ENCODE measurements at regions not wholly inside any gene's neighbourhood (a gene's known extent, or its start where the extent isn't known, plus 50 kb on each side); places are given as distances from the start of the nearest gene placed in this dataset.
A peak's percentile ranks its signal among the peaks of the same experiment; 100 is the strongest.

GRCh38 chr16:65787921-65788320, 578.6 kb upstream of the CDH5 start:
- POLR2A ChIA-PET (ENCODE audit: partially characterized antibody) = interaction anchor here (2.1 kb wide), 1 partner anchor 13 kb away, joined by 5 read pairs; no protein-coding TSS in a partner anchor
- TF ChIP-seq CTBP2 (IDR thresholded peaks at IDR 0.05; ENCODE audit: borderline replicate concordance, insufficient read depth, insufficient read length, low read length) = no peak
- no peak for TF ChIP-seq GABPA (IDR thresholded peaks at IDR 0.05; ENCODE audit: borderline replicate concordance, insufficient read depth, low read length)
- no peak for TF ChIP-seq NRF1 (IDR thresholded peaks at IDR 0.05; ENCODE audit: low read depth, low read length)
- TF ChIP-seq YY1 (IDR thresholded peaks at IDR 0.05; ENCODE audit: low read depth, low read length) = no peak
- TF ChIP-seq, protein P1, sequence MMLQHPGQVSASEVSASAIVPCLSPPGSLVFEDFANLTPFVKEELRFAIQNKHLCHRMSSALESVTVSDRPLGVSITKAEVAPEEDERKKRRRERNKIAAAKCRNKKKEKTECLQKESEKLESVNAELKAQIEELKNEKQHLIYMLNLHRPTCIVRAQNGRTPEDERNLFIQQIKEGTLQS (IDR thresholded peaks at IDR 0.05; ENCODE audit: insufficient read depth, low read depth, low read length) = no peak
- TF ChIP-seq ASH2L (IDR thresholded peaks at IDR 0.05; ENCODE audit: low read length) = no peak
- no peak for TF ChIP-seq KDM5A (IDR thresholded peaks at IDR 0.05; ENCODE audit: low read length)
- no peak for TF ChIP-seq CHD1 (IDR thresholded peaks at IDR 0.05; ENCODE audit: low read depth, low read length)
- TF ChIP-seq CHD2 (IDR thresholded peaks at IDR 0.05; ENCODE audit: low read length) = no peak
- no peak for TF ChIP-seq ZNF274 (IDR thresholded peaks at IDR 0.05; ENCODE audit: borderline replicate concordance, extremely low read depth, low read length)
- no peak for TF ChIP-seq BCL11A (IDR thresholded peaks at IDR 0.05; ENCODE audit: low read depth in 2 of 2, low read length in 2 of 2)
- no peak for TF ChIP-seq RAD21 (IDR thresholded peaks at IDR 0.05 in 1 of 2, conservative IDR thresholded peaks at IDR 0.05 in 1 of 2; ENCODE audit: low read depth in 2 of 2, low read length in 2 of 2)
- no peak for TF ChIP-seq BACH1 (IDR thresholded peaks at IDR 0.05; ENCODE audit: low read length)

More at GRCh38 chr16:65787921-65788320, 578.6 kb upstream of the CDH5 start:
- H3K27me3 ChIP-seq (replicated peaks in 1 of 4; ENCODE audit: control insufficient read depth in 3 of 4, extremely low read depth in 1 of 4, insufficient read depth in 3 of 4, low read length in 3 of 4) = no peaks in the 10 kb centered on the region
- no peak overlapping the region for H3K56ac ChIP-seq (replicated peaks; ENCODE audit: insufficient read length, low read depth, low read length)
- H2BK12ac ChIP-seq (ENCODE audit: low read depth, low read length) = no peak overlapping the region
- H3K23me2 ChIP-seq (ENCODE audit: low read depth, low read length) = no peaks in the 10 kb centered on the region
- no peaks in the 10 kb centered on the region for H3K4me1 ChIP-seq (replicated peaks in 1 of 4; ENCODE audit: control insufficient read depth in 3 of 4, insufficient read depth in 4 of 4, low read length in 3 of 4)
- CTCF ChIA-PET (ENCODE audit: partially characterized antibody) = interaction anchor here (0.6 to 1.3 kb wide), 4 partner anchors 10 to 81 kb away, joined by 3 to 7 read pairs (median 3); no protein-coding TSS in a partner anchor
- H2AK5ac ChIP-seq (ENCODE audit: low read depth, low read length) = no peak overlapping the region
- no peak overlapping the region for H3K4ac ChIP-seq (replicated peaks; ENCODE audit: insufficient read length, low read depth, low read length)
- H2BK15ac ChIP-seq (ENCODE audit: low read length) = no peak overlapping the region
- no peak overlapping the region for H2BK120ac ChIP-seq (replicated peaks; ENCODE audit: low read depth, low read length)
- H4K20me1 ChIP-seq (replicated peaks in 1 of 2; ENCODE audit: control insufficient read depth in 1 of 2, insufficient read depth in 2 of 2, low read length in 2 of 2) = no peaks in the 10 kb centered on the region
- FAIRE-seq (no peak), DNase-seq (ENCODE audit: low read depth in 1 of 2, low spot score in 2 of 2) (peak in 1 of 2 experiments; percentile 19)
- H3K4me3 ChIP-seq (ENCODE audit: extremely low read depth in 1 of 4, insufficient read depth in 2 of 4, low read depth in 3 of 4, low read length in 4 of 4) = no peak overlapping the region
- no peak overlapping the region for H4K5ac ChIP-seq (ENCODE audit: insufficient read length, low read depth, low read length)
- no peak overlapping the region for H4K8ac ChIP-seq (ENCODE audit: extremely low read depth, insufficient read depth, low read length)
- no peak overlapping the region for H2AFZ ChIP-seq (ENCODE audit: low read length)
- H3K9me3 ChIP-seq (ENCODE audit: insufficient read depth in 2 of 2, low read depth in 1 of 2, low read length in 1 of 2) = no peaks in the 10 kb centered on the region
- H3K79me2 ChIP-seq (ENCODE audit: control insufficient read depth in 1 of 2, insufficient read depth in 2 of 2, low read length in 2 of 2) = no peaks in the 10 kb centered on the region
- H4K91ac ChIP-seq (replicated peaks; ENCODE audit: insufficient read length, low read length) = no peak overlapping the region
- H3K4me2 ChIP-seq (ENCODE audit: insufficient read depth in 1 of 2, low read depth in 2 of 2, low read length in 2 of 2) = no peak overlapping the region
- H3K14ac ChIP-seq (ENCODE audit: insufficient read length) = no peak overlapping the region
- no peak overlapping the region for H3K9ac ChIP-seq (replicated peaks in 1 of 4; ENCODE audit: extremely low read depth in 1 of 4, low read depth in 3 of 4, low read length in 3 of 4)
- no peak overlapping the region for H3K23ac ChIP-seq (ENCODE audit: insufficient read length)
- no peak overlapping the region for H3K27ac ChIP-seq (ENCODE audit: low read depth, low read length)
- H3K18ac ChIP-seq (ENCODE audit: extremely low read depth, low read length) = no peak overlapping the region
- no peak overlapping the region for H2BK20ac ChIP-seq (ENCODE audit: low read length)
- no peaks in the 10 kb centered on the region for H3K79me1 ChIP-seq (ENCODE audit: low read depth, low read length)
- H3K36me3 ChIP-seq (ENCODE audit: control insufficient read depth in 2 of 4, insufficient read depth in 4 of 4, low read length in 3 of 4) = no peaks in the 10 kb centered on the region
- H2BK5ac ChIP-seq (ENCODE audit: low read depth, low read length) = no peak overlapping the region
- WGBS, 2 experiments (ENCODE audit: extremely low coverage in 1 of 2, insufficient coverage in 1 of 2, insufficient read length in 1 of 2, insufficient replicate concordance in 2 of 2, low coverage in 1 of 2, low lambda C conversion rate in 2 of 2, missing lambda C conversion rate in 1 of 2) = 86% methylated on average over 11 of the region's 11 CpGs; no CpG with 5 or more reads in 1 of the 2 experiments

All from H1 (cell line).